HG03354 (cell line): ENCODE measurements at regions not wholly inside any gene's neighbourhood (a gene's known extent, or its start where the extent isn't known, plus 50 kb on each side); places are given as distances from the start of the nearest gene placed in this dataset.
"Not testable (repeated sequence)": the region's sequence is repeated elsewhere in the genome, so short reads cannot be mapped to it uniquely, and the experiment has no call there.

Source experiments
- ATAC-seq: cut with Tn5 transposase; IDR thresholded peaks from one replicate; pipeline ENCODE4 v1.9.1; 2021; ENCODE audit warnings: mild to moderate bottlenecking; ENCODE audit not compliant: unreplicated experiment, poor library complexity, severe bottlenecking

DNA sequence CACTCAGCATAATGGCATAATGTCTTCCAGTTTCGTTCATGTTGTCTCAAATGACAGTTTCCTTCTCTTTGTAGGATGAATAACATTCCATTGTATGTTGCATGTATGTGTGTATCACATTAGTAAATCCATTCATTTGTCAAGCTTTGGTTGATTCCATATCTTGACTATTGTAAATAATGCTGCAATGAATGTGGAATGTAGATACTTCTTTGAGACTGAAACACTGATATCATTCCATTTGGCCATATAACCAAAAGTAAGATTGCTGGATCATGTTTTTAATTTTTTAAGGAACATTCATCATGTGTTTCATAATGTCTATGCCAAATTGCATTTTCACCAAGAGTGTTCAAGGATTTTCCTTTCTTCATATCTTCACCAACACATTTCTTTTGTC is 1711.4 kb upstream of the PIK3C3 start:
- ATAC-seq, result no peak

DNA sequence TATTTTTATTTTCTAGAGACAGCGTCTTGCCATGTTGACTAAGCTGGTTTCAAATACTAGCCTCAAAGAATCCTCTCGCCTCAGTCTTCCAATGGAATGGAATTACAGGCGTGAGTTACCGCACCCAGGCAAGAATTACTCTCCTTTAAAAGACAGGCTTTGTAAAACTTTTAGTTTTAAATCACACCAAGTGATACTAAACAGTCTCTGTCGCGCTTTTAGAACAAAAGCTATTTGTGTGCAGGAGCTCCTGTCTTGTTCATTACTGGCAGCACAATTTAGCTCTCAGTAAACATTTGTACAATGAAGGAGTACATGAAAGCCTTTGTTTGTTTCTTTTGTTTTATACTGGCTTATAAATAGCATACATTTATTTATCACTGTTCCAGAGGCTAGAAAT is 1719.2 kb upstream of the PIK3C3 start:
- ATAC-seq, result no peak

DNA sequence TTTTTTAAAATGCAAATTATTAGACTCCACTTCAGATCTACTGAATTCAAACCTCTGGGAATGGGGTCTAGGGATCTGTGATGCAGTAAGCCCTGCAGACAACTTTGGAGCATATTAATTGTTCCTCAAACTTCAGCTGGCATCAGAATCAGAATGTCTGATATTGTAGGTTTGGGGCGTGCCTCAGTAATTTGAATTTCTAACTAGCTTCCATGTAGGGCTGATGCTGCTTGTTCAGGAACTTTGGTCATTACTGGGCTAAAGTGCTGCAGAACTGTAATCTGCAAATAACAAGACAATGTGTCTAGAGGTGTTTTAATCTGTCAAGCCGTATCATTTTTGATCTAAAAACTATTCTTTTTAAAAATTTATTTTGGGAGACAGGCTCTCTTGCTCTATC is 1719.7 kb upstream of the PIK3C3 start:
- ATAC-seq, result no peak

DNA sequence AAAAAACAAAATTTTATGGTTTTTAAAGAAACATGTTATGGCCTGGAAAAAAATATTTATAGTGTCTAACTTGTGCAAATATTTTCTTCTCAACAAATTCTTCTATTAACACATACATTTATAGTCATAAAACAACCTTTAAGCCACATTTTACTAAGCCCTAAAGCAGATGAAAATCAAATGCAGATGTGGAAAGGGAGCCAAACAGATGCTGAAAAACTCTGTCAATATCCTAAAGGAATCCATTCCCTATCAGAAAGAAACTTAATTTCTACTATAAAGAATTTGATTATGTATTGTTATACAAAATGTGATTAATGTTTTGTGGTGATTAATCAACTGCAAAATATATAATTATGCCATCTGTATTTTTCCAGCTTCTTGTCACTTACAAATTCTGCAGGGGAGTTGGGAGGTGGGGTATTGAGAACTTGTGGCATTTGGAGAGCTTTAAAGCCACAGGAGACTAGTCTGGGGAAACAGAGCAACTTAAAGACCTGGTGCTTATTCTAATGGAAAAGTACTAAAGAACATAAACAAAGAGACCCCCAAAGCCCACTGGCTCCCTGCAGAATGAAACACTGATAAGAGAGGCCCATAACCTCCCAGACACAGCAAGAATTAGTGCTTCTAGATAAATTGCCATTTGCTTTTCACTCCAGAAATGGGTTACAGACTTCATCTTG is 1721.0 kb upstream of the PIK3C3 start:
- no peak for ATAC-seq

DNA sequence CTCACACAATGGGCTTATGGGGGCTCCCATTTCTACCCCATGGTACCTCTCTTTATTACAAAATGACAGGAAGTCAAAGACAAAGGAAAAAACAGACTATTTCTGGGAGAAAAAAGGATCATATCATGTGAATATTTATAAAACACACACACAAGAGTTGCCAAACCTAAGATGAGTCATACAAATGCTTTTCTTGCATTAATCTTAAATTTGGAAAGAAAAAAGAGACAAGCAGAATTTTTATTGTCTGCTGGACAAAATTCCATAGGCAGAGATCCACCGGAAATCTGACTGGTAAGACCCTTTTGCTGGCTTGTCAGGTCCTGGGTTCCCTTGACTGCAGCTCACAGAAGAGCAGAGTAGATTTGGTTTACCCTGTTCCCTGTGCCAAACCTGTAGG is 1732.3 kb upstream of the PIK3C3 start:
- no peak for ATAC-seq

DNA sequence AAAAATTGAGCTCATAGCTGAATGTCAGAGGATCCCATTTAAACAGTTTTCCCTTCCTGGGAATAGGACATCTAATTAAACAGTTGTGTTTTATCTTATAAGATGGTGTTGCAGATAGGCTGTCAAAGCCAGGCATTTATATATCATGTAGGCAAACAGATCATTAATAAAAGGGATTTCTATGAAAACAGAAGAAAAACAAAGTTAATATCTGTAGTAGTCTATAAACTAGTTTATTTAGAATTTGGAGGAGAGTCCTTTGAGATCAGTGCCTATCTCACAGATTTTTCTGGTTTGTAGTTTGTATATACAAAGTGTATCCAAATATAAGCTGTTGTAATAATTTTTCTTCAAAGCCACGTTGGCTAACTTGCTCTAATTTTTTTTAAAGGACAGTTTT is 1738.2 kb upstream of the PIK3C3 start:
- ATAC-seq, result no peak

DNA sequence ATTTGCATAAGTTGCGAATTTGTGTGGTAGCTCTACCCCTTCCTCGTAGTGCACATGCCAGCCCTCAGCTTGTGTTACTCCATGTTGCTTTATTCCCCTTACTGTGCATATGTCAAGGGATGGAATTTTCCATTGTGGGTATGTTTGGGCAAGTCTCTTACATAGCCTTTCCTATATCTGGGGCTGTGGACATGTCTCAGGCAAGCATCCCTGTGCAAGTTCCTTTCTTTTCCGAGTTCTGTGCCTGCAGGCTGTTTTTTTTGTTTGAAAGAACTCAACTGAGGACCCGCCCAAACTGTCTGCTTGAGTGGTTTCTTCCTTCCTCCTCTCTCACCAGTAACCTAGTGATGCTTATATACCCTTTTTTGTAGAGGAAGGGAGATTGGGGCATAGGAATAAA is 1739.1 kb upstream of the PIK3C3 start:
- no peak for ATAC-seq

DNA sequence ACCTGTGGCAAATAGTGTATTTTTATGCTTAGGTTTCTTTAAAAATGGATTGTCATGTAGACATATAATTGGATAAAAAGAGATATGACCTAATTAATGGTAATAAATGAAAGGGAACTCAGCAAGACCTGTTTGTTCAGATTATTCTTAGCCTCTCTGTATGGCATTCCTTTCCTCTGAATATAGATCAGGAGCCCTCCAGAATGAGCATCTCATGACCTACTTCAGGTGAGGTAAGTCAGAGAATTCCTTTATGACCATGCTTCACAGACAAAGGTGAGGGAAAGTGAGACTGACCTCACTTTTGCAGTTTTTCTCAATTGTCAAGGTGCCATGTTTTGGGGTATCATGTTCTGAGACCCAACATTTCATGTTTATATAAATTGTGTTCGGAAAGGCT is 1744.3 kb upstream of the PIK3C3 start:
- ATAC-seq, result no peak

DNA sequence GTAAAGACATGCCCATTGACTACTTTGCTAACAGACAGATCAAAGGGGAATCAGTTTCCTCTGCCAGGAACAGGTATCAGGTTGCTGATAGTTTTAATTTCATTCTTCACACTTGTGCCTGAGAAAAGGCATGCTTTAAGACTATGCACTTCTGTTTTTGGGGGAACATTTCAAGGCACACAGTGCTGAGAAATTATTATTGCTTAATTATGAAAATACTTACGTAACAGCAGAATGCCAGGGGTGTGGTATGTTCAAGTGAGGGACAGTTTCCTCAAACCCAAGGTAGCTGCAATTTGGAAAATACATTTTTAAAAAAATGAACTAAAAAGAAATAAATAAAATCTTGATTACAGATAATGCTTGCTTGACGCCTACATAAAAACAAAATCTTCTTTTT is 1746.1 kb upstream of the PIK3C3 start:
- no peak for ATAC-seq

DNA sequence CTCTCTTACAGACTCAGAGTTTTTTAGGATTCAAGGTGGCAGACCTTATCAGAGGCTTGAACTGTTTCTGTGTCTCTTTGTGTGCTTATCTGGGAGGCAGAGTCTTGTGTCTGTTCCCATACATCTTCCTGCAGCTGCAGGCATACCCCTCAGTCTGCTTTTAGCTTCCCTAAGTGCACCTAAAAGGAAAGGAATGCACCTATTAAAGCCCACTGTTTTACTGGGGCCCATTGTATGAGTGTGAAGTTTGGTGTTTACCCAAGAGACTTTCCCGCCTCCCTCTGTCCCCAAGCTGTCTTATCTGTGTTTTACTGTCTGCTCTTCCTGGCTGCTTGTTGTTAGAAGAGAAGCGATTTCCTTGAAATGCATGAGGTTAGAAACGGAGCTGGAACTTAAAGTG is 1757.3 kb upstream of the PIK3C3 start:
- no peak for ATAC-seq

DNA sequence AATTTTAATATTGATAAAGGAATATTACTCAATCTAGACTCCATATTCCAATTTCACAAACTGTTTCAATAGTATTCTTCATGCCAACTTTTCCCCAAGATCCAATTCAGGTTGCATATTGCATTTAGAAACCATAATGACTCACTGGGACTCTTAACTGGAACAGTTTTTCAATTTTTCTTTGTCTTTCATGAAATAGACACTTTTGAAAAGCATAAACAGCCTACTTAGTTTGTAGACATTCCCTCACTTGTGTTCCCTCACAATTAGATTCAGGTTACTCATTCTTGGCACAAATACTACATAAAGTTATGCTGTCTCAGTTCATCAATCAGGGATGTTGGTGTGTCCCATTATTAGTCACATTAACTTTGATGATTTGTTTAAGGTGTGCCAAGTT is 1768.4 kb upstream of the PIK3C3 start:
- no peak for ATAC-seq

DNA sequence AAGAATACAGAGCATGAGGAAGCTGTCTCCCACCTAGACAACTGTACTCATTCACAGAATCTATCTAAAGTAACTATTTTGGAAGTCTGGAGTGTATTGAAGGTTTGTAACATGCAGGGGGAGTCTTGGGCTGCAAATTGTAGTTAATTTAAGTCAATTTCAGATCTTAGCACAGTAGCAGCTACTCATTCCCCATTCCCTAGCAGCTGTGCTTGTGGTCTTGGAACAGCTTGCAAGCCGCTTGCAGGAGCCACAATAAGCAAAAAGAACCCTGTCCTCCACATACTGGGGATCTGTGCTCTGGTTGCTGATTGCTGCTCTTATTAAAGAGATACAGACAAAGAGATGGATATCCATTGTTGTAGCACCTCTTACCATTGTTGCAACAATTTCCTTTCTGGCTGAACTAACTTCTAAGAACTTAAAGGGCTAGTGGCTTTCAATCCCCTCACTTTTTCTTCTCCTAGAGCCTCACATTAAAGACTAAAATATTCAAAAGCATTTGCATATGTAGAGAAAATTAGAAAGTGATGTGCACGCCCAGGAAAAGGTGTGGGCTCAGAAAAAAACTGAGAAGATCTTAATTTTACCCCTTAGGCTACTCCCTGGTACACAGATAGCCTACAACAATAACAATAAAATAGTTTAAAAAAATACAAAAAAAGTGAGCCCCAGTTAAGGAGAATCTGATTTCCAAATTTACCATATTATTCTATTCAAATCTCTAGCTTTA is 1775.1 kb upstream of the PIK3C3 start:
- ATAC-seq, result no peak

DNA sequence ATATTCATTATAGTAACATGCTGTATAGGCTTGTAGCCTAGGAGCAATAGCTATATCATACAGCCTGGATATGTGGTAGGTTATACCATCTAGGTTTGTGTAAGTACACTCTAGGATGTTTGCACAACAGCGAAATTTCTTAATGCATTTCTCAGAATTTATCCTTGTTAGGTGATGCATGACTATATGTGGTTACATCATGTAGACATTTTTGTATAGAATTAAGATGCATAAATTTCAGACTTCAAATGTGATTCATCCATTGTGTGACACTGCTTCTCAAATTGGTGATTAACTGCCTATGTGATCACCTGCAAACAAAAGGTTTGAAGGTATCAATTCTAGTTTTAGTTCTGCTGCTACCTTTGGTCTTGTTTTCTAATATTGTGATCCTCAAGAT is 1787.0 kb upstream of the PIK3C3 start:
- ATAC-seq, result no peak

DNA sequence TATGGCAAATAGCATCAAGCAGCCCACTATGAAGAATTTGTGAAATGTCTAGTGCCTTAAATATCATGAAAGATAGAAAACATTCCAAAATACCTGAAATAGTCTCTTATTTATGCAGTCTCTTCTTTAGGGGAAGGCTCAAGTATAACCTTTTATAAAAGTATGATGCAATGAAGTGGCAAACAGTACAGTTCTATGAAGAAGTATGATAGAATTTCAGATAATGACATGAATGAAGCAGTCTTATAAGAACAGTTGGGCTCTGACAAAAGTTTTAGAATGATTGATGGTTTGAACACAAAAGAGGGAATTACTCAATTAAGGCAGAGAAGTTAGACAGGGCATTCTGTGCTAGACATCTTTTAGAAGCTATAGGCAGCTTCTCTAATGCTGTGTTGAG is 1791.8 kb upstream of the PIK3C3 start:
- ATAC-seq, result no peak

DNA sequence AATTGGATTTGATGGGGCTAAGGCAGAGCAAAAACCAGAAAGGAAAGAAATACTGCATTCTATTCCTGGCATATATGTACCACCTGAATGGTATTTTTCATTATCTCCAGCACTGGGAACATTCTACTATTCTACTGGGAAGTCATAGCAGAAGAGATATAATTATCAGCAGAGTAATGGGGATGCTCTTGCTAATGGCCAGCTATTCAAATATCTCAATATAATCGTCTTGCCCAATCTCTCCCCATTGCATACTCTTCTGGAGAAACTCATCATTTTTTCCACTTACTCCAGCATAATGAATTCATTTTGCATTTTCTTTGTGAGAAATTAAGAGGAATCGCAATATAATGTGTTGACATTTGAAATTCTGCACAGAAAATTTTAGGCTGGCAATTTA is 1794.7 kb upstream of the PIK3C3 start:
- ATAC-seq, result no peak

DNA sequence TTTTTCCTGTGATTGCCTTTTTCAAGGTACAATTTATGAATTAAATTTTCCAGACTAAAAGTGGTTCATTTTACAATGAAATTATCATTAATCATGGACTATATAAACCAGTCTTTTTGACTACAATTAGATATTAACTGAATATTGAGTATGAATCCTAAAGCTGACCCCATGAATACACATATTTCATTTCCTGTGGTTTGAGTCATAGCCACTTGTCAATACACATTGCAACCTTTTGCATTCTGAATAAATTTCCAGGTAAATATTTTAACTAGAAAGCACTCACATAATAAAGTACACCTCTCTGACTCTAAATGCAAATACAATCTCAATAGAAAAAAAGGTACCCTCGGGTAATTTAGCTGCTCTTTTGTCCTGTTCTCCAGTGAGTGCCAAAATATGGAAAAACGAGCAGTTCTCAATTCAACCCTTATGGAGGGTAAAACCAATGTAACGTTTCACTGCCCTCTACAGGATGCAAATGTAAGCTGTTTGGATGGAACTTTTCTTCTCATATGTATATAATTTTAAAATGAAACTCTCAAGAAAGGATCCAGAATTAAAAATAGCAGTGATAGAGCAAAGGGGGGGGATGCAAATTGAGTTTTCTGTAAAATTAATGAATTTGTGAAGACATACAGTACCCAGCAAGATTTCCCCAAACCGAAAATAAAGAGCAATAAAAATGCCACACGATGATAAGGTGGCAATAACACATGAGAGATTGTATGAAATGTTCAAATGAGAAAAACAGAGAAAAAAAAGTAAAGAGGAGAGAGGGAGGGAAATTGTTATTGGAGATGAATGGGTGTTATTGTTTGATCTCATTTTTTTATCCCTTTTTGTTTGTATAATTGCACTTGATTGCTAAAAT is 1795.7 kb upstream of the PIK3C3 start:
- ATAC-seq, result no peak

DNA sequence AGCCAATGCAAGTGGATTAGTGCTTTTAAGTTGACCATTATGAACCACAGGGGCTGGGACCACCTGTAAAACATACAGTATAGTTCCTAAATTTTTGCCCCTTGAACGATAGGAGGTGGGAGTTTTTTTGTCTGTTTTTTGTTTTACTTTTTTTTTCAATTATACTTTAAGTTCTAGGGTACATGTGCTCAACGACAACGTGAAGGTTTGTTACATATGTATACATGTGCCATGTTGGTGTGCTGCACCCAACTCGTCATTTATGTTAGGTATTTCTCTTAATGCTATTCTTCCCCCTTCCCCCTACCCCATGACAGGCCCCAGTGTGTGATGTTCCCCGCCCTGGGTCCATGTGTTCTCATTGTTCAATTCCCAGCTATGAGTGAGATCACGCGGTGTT is 1797.9 kb upstream of the PIK3C3 start:
- no peak for ATAC-seq

DNA sequence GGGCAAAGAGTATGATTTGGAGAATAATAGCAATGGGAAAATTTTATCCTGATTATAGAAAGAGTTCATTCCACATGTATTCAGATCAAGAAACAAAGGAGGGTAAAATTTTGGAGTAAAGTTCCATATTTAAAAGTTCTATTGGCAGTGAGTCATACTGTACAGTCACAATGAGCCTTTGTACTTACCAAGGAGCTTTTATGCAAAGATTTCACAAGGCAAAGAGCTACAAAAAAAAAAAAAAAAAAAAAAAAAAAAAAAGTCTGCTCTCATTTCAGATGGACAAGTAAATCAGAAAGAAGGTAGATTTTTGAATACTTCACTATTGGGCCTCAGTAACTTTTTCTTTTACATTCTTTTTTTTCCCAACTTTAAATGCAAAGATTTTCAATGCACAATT is 1802.2 kb upstream of the PIK3C3 start:
- no peak for ATAC-seq

DNA sequence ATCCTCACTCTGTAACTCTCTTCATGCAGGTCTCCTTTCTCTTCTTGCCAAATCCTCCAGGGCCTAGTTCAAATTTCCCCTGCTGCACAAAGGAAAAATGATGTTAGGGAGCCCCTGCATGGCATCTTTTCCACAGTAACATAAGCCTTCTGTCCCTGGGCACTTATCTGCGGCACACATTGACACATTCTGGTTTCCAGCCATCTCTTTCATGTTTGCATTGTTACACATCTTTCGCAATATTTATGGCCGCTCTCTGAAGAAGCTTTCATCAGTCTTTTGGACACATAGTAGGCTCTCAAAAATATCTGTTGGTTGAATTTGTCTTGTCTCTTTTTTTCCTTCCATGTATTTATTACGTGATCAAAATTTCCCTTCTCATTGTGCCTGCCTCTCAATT is 1806.1 kb upstream of the PIK3C3 start:
- ATAC-seq, result no peak

DNA sequence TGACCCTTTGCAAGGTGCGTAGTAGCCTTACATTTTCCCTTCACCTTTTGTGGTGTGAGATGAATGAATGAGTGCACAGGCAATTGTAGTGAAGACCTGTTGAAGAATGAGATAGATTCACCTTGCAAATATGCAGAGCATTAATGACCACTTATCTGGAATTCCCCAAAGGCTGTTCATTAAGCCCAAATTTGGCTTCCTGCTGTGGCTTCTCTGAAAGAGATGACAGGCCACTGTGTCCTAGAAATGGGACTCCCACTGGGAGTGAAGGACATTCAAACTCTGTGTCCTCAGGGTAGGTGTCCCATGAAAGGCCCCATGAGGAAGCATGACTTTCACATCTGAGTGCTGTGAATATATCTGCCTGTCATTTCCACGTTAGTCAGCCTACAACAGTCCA is 1821.8 kb upstream of the PIK3C3 start:
- no peak for ATAC-seq

DNA sequence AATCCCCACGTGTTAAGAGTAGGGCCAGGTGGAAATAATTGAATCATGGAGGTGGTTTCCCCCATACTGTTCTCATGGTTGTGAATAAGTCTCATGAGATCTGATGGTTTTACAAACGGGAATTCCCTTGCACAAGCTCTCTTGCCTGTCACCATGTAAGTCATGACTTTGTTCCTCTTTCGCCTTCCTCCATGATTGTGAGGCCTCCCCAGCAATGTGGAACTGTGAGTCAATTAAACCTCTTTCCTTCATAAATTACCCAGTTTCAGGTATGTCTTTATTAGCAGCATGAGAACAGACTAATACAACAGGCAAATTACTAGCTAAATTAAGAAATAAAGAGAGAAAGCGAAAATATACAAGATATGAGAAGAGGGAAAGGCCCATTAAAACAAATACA is 1822.6 kb upstream of the PIK3C3 start:
- ATAC-seq, result not testable (repeated sequence)
